OCI-LY1 (cell line): ENCODE measurements at regions not wholly inside any gene's neighbourhood (a gene's known extent, or its start where the extent isn't known, plus 50 kb on each side); places are given as distances from the start of the nearest gene placed in this dataset.

Experiments
- EZH2 ChIP-seq: fragments of 200-600 bp; sonication (generic), shearing (Covaris generic); IDR thresholded peaks from 2 replicates; pipeline ENCODE4 v1.8.0; 2017; ENCODE audit warnings: borderline replicate concordance, mixed run types, mild to moderate bottlenecking, antibody characterized with exemption, low read length, moderate library complexity, mixed read lengths
- TF ChIP-seq, protein P1 (sequence below): fragments of 200-600 bp; sonication (generic), shearing (Covaris generic); IDR thresholded peaks from 2 replicates; pipeline ENCODE4 v1.5.1; 2017; ENCODE audit warnings: mild to moderate bottlenecking, antibody characterized with exemption, low read length, moderate library complexity, mixed read lengths

DNA sequence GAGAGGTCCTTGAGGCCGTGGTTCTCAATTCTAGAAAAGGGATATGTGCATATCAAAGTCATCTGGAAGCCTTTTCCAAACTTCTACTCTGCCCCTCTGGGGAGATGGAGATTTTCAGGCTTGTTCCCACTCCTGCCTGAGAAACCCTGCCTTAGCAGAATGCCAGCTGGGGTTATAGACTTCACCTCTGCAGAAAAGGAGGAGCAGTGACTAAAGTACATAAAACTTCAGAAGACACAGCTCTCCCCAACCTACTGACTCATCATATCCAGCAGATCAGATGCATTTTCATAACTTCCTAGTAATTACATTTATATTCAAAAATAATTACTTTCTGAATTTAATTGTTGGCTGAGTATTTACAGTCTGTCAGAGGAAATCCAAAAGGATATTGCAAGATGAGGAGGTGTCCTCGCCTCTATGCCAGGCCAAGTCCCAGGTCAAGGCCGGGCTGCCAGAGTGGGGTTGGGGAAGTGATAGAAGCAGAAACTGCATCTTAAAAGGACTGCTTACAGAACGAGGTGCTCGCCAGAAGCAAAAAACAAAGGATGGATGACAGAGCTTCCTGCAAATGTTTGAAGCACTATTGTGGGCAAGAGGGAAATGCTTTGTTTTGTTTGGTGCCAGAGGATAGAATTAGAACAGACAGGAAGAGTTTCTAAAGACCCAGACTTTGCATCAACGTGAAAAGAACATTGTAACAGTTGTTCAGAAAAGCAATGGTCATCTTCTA lies 75.6 kb upstream of the APCDD1 start:
- TF ChIP-seq, protein P1, sequence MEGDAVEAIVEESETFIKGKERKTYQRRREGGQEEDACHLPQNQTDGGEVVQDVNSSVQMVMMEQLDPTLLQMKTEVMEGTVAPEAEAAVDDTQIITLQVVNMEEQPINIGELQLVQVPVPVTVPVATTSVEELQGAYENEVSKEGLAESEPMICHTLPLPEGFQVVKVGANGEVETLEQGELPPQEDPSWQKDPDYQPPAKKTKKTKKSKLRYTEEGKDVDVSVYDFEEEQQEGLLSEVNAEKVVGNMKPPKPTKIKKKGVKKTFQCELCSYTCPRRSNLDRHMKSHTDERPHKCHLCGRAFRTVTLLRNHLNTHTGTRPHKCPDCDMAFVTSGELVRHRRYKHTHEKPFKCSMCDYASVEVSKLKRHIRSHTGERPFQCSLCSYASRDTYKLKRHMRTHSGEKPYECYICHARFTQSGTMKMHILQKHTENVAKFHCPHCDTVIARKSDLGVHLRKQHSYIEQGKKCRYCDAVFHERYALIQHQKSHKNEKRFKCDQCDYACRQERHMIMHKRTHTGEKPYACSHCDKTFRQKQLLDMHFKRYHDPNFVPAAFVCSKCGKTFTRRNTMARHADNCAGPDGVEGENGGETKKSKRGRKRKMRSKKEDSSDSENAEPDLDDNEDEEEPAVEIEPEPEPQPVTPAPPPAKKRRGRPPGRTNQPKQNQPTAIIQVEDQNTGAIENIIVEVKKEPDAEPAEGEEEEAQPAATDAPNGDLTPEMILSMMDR, result no peak
- TF ChIP-seq EZH2, result no peak
